GM23338 (cell line): ENCODE measurements at regions not wholly inside any gene's neighbourhood (a gene's known extent, or its start where the extent isn't known, plus 50 kb on each side); places are given as distances from the start of the nearest gene placed in this dataset.
"Not testable (repeated sequence)": the region's sequence is repeated elsewhere in the genome, so short reads cannot be mapped to it uniquely, and the experiment has no call there.

Experiments used
- CREB1 ChIP-seq: fragments of 250-450 bp; sonication (Bioruptor Pico); IDR thresholded peaks from 2 replicates; pipeline ENCODE4 v1.5.0; 2020; ENCODE audit warnings: low read depth, mild to moderate bottlenecking, moderate library complexity
- CTCF ChIP-seq, 2 experiments: fragments of 200-600 bp in 1 of 2; sonication (generic) in 1 of 2; conservative IDR thresholded peaks; 2 replicates each; pipeline versions ENCODE4 v1.5.1 to v1.6.1; 2016 to 2017; ENCODE audit warnings: antibody characterized with exemption in 2 of 2, low read depth in 2 of 2, mild to moderate bottlenecking in 2 of 2, moderate library complexity in 1 of 2
- EZH2 ChIP-seq: fragments of 200-600 bp; sonication (generic); IDR thresholded peaks from one replicate; pipeline ENCODE4 v1.8.0; 2017; ENCODE audit warnings: antibody characterized with exemption, mild to moderate bottlenecking, low read depth; ENCODE audit not compliant: unreplicated experiment
- EZH2phosphoT487 ChIP-seq: fragments of 200-600 bp; sonication (generic); IDR thresholded peaks from one replicate; pipeline ENCODE4 v1.8.1; 2018; ENCODE audit warnings: antibody characterized with exemption; ENCODE audit not compliant: unreplicated experiment
- POLR2AphosphoS5 ChIP-seq: IDR thresholded peaks from 2 replicates; pipeline ENCODE4 v1.6.1; 2016; ENCODE audit warnings: antibody characterized with exemption, low read depth
- REST ChIP-seq: IDR thresholded peaks from one replicate; pipeline ENCODE4 v1.6.1; 2018; ENCODE audit warnings: antibody characterized with exemption; ENCODE audit not compliant: unreplicated experiment
- ZNF331 ChIP-seq: fragments of 250-450 bp; sonication (Bioruptor Pico); IDR thresholded peaks from 2 replicates; pipeline ENCODE4 v1.5.0; 2020; ENCODE audit warnings: low read depth, mild to moderate bottlenecking, moderate library complexity
- ZNF462 ChIP-seq: fragments of 250-450 bp; sonication (Bioruptor Pico); IDR thresholded peaks from 2 replicates; pipeline ENCODE4 v1.5.0; 2020; ENCODE audit warnings: mild to moderate bottlenecking, moderate library complexity

- not testable (repeated sequence) for TF ChIP-seq CTCF (conservative IDR thresholded peaks at IDR 0.05; ENCODE audit: low read depth in 2 of 2); POLR2AphosphoS5; ZNF331; EZH2phosphoT487; REST; EZH2; ZNF462 (CRISPR knock-in tag); CREB1 (CRISPR knock-in tag)
Observed at GRCh38 chr4:3914511-3914910, 148.3 kb downstream of the ADRA2C start.
